ENCODE measurements at regions not wholly inside any gene's neighbourhood (a gene's known extent, or its start where the extent isn't known, plus 50 kb on each side); places are given as distances from the start of the nearest gene placed in this dataset.
"Not testable (repeated sequence)": the region's sequence is repeated elsewhere in the genome, so short reads cannot be mapped to it uniquely, and the experiment has no call there.

GRCh38 chr13:50460358-50460757, 383.1 kb downstream of the DLEU7 start:
- no peak for ATAC-seq

DNA sequence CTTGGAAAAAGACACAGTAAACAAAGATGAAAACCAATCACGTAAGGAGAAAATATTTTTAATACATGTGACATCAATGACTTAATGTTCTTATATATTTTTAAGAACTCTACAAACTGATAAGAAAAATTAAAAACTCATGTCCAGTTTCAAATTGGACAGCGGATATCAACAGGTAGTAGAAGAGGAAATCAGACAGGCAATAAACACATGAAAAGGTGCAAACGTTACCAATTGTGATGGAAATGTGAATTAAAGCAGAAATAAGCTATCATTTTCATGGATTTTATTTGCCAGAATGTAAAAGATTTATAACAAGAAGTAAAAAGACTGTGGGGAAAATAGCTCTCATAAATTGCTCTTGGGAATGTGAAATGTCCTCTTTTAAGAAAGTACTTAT, 382.3 kb downstream of the DLEU7 start:
- no peak for ATAC-seq

GRCh38 chr13:50463719-50464118, 379.8 kb downstream of the DLEU7 start:
- no peak for ATAC-seq

- no peak for ATAC-seq
These were observed 378.9 kb downstream of the DLEU7 start for GRCh38 chr13:50464349-50465251.

- ATAC-seq: no peak
These were observed 377.0 kb downstream of the DLEU7 start for GRCh38 chr13:50466456-50466855.

DNA sequence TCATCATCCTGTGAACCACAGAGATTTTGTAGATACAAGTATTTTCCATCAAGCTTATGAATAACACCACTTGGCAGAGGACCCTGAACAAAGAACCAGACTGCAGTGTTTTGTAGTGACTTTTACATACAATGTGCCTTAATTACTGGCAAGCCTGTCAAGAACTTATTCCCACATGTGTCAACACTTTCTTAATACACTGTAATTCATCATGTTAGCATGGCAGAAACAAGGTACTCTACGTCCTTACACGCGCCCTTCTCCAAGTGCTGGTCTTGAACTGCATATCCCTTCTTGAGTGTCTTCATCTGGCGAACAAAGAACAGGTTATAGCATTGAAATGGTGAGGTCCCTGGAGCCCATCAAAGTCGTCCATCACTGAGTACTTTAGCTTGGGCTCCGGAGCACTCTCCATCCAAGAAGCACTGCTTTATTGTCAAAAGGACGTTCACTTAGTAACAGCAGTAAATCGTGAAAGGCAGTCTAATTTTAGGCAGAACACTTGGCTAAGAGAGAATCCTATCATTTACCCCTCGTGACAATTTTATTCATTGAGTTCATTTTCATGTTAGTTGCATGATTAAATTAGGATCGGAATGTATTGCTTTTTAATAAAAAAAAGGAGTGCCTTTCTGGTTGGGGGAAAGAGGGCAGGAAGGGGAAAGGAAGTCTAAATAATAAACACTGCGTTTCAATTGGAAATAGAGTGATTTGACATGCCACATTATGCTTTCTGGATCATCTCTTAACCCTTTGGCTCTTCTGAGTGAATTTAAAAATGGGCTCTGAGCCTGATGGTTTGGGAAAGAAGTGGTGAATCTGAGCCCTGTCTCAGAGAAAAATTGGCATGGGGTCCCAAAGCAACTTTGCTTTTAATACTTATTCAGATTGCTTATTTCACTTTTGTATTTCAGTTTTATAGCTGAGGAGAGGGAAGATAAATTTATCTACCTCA, 376.1 kb downstream of the DLEU7 start:
- ATAC-seq: no peak

DNA sequence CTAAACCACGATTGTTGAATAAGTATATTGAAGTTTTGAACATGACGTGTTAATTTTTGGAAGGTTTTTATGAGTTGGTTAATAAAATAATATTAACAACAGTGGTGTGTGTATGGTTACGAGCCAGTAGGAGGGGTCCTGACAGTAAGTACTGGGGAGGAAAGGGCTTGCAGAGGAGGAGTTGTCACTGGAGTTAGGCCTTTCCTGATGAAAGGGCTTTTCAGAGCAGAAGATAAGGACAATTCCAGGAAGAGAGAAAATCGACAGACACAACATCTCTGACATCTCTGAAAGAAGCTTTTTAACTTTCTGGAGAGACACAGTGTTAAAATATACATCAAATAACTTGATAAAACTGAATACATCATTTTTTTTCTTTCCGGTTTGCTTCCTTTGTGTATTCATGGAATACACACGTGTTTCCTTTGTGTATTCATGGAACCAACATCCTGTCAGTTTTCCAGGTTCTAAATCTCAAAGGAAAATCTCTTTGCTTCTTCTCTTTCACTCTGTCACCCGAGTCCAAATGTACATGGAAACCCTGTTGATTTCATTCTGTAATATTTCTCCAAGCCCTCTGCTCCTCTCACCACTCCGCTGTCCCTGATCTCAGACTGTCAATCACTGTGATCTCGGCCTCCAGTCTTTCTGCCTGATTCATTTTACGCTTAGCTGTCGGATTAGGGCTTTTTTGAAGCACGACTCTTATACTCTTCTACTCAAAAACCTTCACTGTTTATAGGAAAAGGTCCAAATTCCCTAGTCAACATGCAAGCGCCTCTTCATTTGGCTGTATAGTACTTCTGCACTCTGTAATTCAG, 374.4 kb downstream of the DLEU7 start:
- no peak for ATAC-seq

DNA sequence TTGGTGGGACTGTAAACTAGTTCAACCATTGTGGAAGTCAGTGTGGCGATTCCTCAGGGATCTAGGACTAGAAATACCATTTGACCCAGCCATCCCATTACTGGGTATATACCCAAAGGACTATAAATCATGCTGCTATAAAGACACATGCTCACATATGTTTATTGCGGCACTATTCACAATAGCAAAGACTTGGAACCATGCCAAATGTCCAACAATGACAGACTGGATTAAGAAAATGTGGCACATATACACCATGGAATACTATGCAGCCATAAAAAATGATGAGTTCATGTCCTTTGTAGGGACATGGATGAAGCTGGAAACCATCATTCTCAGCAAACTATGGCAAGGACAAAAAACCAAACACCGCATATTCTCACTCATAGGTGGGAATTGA, 370.4 kb downstream of the DLEU7 start:
- ATAC-seq: not testable (repeated sequence)

- no peak for ATAC-seq
These were observed 369.3 kb downstream of the DLEU7 start for GRCh38 chr13:50474088-50474662.

DNA sequence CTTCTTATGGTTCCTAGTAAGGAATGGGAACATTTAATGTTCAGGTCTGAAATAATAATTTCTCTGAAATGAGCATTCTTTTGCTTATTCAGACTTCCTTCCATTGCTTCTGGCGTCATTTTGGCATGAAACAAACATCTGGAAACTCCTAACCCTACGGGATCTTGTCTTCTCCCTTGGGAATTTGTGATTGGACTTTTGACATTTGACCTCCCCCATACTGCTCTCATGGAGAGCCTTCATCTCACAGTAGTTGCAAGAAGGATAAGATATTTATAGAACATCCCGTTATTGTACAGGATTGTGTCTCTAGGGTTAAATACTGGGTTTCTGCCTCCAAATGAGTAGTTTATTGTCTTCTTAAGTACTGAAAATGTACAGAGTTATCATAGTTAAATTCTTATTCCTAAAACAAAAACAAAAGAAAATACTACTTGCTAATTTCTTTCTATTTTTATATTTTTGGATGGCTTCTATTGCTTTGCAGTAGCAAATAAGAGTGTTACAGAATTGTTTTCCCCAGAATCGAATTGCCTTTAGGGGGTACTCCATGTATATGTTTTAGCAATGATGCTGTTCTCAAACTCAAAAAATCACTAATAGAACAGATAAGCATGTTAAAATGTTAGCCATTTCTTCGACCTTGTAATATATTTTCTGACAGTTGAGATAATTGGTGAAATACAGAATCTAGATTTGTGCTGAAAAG, 366.8 kb downstream of the DLEU7 start:
- ATAC-seq: no peak

- ATAC-seq: no peak
These were observed 361.6 kb downstream of the DLEU7 start for GRCh38 chr13:50481936-50482335.

GRCh38 chr13:50483416-50483815, 360.1 kb downstream of the DLEU7 start:
- ATAC-seq: no peak

DNA sequence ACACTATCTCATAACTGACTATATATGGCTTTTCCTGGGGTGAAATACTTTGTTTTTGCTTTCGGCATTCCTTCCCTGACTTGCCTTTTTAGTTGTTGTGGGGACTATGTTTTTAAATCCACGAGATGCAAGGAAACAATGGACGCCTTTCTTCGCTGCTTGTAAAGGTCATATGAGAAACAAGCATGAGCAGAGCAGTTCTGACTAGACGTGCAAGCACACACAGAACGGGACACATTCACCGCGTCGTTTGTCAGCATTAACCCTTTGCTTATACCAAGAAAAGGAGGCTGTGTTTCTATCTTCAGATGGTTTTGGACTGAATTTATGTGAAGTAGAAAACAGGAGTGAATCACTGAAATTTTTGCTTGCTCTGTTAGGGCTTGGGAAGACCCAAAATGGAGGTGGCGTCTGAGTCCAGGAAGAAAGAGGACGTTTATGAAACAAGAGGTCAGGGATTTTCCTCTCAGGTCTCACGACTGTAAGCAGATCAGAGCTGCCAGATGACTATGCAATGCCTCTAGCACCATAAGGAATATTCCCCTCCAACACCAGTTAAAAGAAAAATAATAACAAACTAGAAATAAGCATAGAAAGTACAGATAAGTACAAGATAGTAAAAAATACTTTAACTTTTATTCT, 358.9 kb downstream of the DLEU7 start:
- no peak for ATAC-seq

GRCh38 chr13:50485979-50486935, 357.2 kb downstream of the DLEU7 start:
- ATAC-seq: no peak

DNA sequence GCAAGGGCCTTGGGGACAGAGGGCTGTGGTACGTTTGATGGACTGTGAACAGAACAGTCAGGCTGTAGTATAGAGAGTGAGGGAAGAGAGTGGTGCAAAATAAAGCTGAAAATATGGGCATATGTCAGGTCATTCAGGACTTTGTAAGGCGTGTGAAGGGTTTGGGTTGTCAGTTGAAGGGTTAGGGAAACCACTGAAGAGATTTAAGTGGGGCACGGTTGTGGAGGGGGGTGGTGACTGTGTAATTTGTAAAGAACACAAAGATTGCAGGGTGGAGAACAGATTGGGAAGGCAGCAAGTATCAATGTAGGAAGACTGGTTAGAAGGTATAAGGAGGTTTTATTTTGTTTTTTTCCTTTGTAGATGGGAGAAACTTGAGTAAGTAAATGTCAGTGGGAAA, 349.8 kb downstream of the DLEU7 start:
- no peak for ATAC-seq

GRCh38 chr13:50494138-50494537, 349.4 kb downstream of the DLEU7 start:
- ATAC-seq: no peak

DNA sequence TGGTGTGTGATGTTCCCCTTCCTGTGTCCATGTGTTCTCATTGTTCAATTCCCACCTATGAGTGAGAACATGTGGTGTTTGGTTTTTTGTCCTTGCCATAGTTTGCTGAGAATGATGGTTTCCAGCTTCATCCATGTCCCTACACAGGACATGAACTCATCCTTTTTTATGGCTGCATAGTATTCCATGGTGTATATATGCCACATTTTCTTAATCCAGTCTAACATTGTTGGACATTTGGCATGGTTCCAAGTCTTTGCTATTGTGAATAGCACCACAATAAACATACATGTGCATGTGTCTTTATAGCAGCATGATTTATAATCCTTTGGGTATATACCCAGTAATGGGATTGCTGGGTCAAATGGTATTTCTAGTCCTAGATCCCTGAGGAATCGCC, 340.3 kb downstream of the DLEU7 start:
- not testable (repeated sequence) for ATAC-seq

DNA sequence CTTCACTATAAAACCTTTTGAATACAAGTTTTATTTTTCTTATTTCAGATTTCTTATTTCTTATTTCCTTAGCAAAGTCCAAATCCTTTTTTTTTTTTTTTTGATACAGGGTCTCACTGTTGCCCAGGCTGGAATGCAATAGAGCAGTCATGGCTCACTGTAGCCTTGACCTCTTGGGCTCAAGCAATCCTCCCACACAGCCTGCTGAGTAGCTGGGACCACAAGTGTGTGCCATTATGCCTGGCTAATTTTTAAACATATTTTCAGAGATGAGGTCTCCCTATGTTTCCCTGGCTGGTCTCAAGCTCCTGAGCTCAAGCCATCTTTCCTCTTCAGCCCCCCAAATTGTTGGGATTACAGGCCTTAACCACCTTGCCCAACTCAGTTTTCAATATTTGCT, 334.3 kb downstream of the DLEU7 start:
- ATAC-seq: no peak

- ATAC-seq: no peak
These were observed 333.6 kb downstream of the DLEU7 start for GRCh38 chr13:50509771-50510441.
